ENCODE measurements at regions not wholly inside any gene's neighbourhood (a gene's known extent, or its start where the extent isn't known, plus 50 kb on each side); places are given as distances from the start of the nearest gene placed in this dataset.

DNA sequence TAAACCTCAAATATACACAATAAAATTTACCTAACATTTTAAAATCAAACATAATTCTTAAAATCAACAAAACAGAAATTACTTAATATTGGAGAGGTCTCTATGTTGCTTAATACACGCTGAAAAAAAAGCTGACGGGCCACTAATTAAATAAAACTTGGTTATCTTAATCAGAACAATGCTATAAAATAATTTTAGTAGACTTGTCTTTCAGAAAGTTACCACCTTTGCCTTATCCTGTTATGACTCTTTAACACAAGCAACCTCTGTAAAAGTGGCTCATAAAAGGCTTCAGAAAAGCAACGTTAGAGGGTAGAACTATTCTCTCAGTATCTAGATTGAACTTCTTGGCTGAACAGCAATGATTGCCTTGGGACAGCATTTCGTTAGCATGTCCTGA is 251.0 kb upstream of the RIOK2 start:
- TF ChIP-seq POLR2AphosphoS5 (IDR thresholded peaks at IDR 0.05; ENCODE audit: low read depth, low read length): no peak
- TF ChIP-seq POLR2A (IDR thresholded peaks at IDR 0.05; ENCODE audit: low read depth, low read length): no peak
- TF ChIP-seq TAF1 (IDR thresholded peaks at IDR 0.05; ENCODE audit: borderline replicate concordance, low read depth, low read length): no peak

Data from GM12892 (cell line).